Left ventricle myocardium inferior (tissue), 1 donor: ENCODE measurements at regions not wholly inside any gene's neighbourhood (a gene's known extent, or its start where the extent isn't known, plus 50 kb on each side); places are given as distances from the start of the nearest gene placed in this dataset.
"Not testable (repeated sequence)": the region's sequence is repeated elsewhere in the genome, so short reads cannot be mapped to it uniquely, and the experiment has no call there.

Source experiments
- DNase-seq: peaks from one replicate; pipeline ENCODE4 v3.0.0-alpha.2; 2020
- H3K27ac ChIP-seq: fragments of 200-600 bp; replicated peaks from 2 replicates; pipeline ENCODE4 v1.8.0; 2021
- H3K27me3 ChIP-seq: fragments of 200-600 bp; 2 replicates; pipeline ENCODE4 v1.8.0; 2021; ENCODE audit warnings: low read depth
- H3K36me3 ChIP-seq: fragments of 200-600 bp; 2 replicates; pipeline ENCODE4 v1.8.0; 2021
- H3K4me1 ChIP-seq: fragments of 200-600 bp; 2 replicates; pipeline ENCODE4 v1.8.0; 2021
- H3K4me3 ChIP-seq: fragments of 200-600 bp; 2 replicates; pipeline ENCODE4 v1.8.0; 2021; ENCODE audit warnings: mild to moderate bottlenecking, moderate library complexity
- H3K9me3 ChIP-seq: fragments of 200-600 bp; replicated peaks from 2 replicates; pipeline ENCODE4 v1.8.0; 2021
- CTCF ChIP-seq: fragments of 200-600 bp; IDR thresholded peaks from 2 replicates; pipeline ENCODE4 v1.8.0; 2021; ENCODE audit warnings: antibody characterized with exemption, mild to moderate bottlenecking, borderline replicate concordance
- intact Hi-C: fragments of 100-400 bp; cut with micrococcal nuclease; formaldehyde crosslinking; loops from one replicate; pipeline ENCODE4 v1.11.0; 2022
- donor health status: DM: no; HTN: yes; CAD: no; lungs with severe emphysema.

GRCh38 chr18:961644-962355 is 57.1 kb downstream of the ADCYAP1 start:
- Histone ChIP-seq H3K36me3 (no peaks in the 10 kb centered on the region), H3K9me3 (no peaks in the 10 kb centered on the region), H3K27ac (no peak overlapping the region), H3K4me1 (peaks cover 4% of the 10 kb centered on the region), H3K4me3 (peak overlapping the region; percentile 57), H3K27me3 (peaks cover 21% of the 10 kb centered on the region)
- peak; percentile 91 for TF ChIP-seq CTCF
- DNase-seq, result peak; percentile 21
- intact Hi-C loops, result no loop called here

- DNase-seq, result no peak
- Histone ChIP-seq H3K4me3 (no peak overlapping the region), H3K27ac (no peak overlapping the region), H3K4me1 (peaks cover 4% of the 10 kb centered on the region), H3K27me3 (peaks cover 18% of the 10 kb centered on the region), H3K9me3 (no peaks in the 10 kb centered on the region), H3K36me3 (no peaks in the 10 kb centered on the region)
- TF ChIP-seq CTCF, result no peak
- intact Hi-C loops, result no loop called here
Measured at GRCh38 chr18:963276-963675, 58.6 kb downstream of the ADCYAP1 start.

- Histone ChIP-seq H3K4me1 (peaks cover 4% of the 10 kb centered on the region), H3K36me3 (no peaks in the 10 kb centered on the region), H3K27me3 (peaks cover 12% of the 10 kb centered on the region), H3K27ac (no peak overlapping the region), H3K9me3 (peaks cover 4% of the 10 kb centered on the region), H3K4me3 (no peak overlapping the region)
- no peak for DNase-seq
- no peak for TF ChIP-seq CTCF
- intact Hi-C loops, result no loop called here
Measured at GRCh38 chr18:965921-966758, 61.5 kb downstream of the ADCYAP1 start.

- Histone ChIP-seq H3K9me3 (peaks cover 4% of the 10 kb centered on the region), H3K36me3 (no peaks in the 10 kb centered on the region), H3K27ac (no peak overlapping the region), H3K4me3 (no peak overlapping the region), H3K27me3 (peaks cover 11% of the 10 kb centered on the region), H3K4me1 (no peaks in the 10 kb centered on the region)
- intact Hi-C loops, result no loop called here
- DNase-seq, result no peak
- no peak for TF ChIP-seq CTCF
Measured at GRCh38 chr18:966759-967576, 62.3 kb downstream of the ADCYAP1 start.

GRCh38 chr18:968910-969309 is 64.2 kb downstream of the ADCYAP1 start:
- H3K9me3 ChIP-seq, intact Hi-C loops, H3K4me3 ChIP-seq, H3K36me3 ChIP-seq, H3K4me1 ChIP-seq, DNase-seq, H3K27ac ChIP-seq, H3K27me3 ChIP-seq: not testable (repeated sequence)

GRCh38 chr18:969311-969710 is 64.6 kb downstream of the ADCYAP1 start:
- H3K4me1 ChIP-seq, H3K27ac ChIP-seq, H3K36me3 ChIP-seq, H3K9me3 ChIP-seq, intact Hi-C loops, H3K4me3 ChIP-seq, DNase-seq, H3K27me3 ChIP-seq: not testable (repeated sequence)

GRCh38 chr18:974606-975005 is 69.9 kb downstream of the ADCYAP1 start:
- H3K27me3 ChIP-seq, H3K36me3 ChIP-seq, H3K27ac ChIP-seq, H3K4me1 ChIP-seq, intact Hi-C loops, H3K4me3 ChIP-seq, DNase-seq: not testable (repeated sequence)
- peaks cover 28% of the 10 kb centered on the region for H3K9me3 ChIP-seq

- H3K4me1 ChIP-seq, H3K27me3 ChIP-seq, intact Hi-C loops, H3K36me3 ChIP-seq, H3K27ac ChIP-seq, H3K4me3 ChIP-seq, DNase-seq: not testable (repeated sequence)
- peaks cover 41% of the 10 kb centered on the region for H3K9me3 ChIP-seq
Measured at GRCh38 chr18:976393-977128, 71.9 kb downstream of the ADCYAP1 start.
